ENCODE measurements at regions not wholly inside any gene's neighbourhood (a gene's known extent, or its start where the extent isn't known, plus 50 kb on each side); places are given as distances from the start of the nearest gene placed in this dataset.
A peak's percentile ranks its signal among the peaks of the same experiment; 100 is the strongest.

GRCh38 chr7:35985126-35985754 lies 167.8 kb upstream of the EEPD1 start:
- no peak for TF ChIP-seq SIN3A (IDR thresholded peaks at IDR 0.05; ENCODE audit: borderline replicate concordance, insufficient read depth, low read depth, low read length)
- 0 out of 4 replicates have a peak, but pooled peaks of 1 of the 2 experiments have one; percentile 11 for TF ChIP-seq REST (IDR thresholded peaks at IDR 0.05; ENCODE audit: insufficient read depth in 1 of 2, low read depth in 2 of 2, low read length in 1 of 2)
- peak; percentile 98 for TF ChIP-seq CTCF (IDR thresholded peaks at IDR 0.05)
- TF ChIP-seq POLR2AphosphoS5 (IDR thresholded peaks at IDR 0.05; ENCODE audit: low read depth, low read length): no peak; the same call in 1 of the 2 replicates
- no peak for TF ChIP-seq TCF7L2 (IDR thresholded peaks at IDR 0.05; ENCODE audit: low read depth, low read length)
